ENCODE measurements at regions not wholly inside any gene's neighbourhood (a gene's known extent, or its start where the extent isn't known, plus 50 kb on each side); places are given as distances from the start of the nearest gene placed in this dataset.

DNA sequence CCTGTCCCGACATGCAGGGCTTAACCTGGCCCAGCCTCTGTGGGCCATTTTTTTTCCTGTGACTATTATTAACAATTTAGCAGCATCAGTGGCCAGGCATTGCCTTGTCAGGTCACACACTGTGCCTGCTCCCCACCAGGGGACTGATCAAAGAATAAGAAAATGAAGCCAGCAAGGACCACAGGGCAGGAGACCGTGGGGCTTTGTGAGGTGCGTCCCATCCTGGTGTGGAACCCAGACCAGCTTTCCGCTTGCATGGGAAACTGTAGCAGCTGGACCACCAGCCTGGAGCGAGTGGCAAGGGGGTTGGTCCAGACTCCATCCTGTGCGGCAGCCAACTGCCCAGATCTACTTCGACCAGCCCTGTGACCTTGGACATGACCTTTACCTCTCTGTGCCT is 218.3 kb downstream of the ANKRD60 start:
- Histone ChIP-seq H3K27ac (peak overlapping the region; percentile 93 to 97; a peak in 4 of 6 replicates), H3K4me3 (no peak overlapping the region), H3K9me3 (peaks cover 2% of the 10 kb centered on the region), H3K4me1 (peaks cover 22% of the 10 kb centered on the region), H3K4me2 (no peak overlapping the region)
- no peak for ATAC-seq
- no peak for TF ChIP-seq HEYL (CRISPR knock-in tag; IDR thresholded peaks at IDR 0.05)
- no peak for TF ChIP-seq ZNF302 (CRISPR knock-in tag; IDR thresholded peaks at IDR 0.05)
- TF ChIP-seq NFE2L2 (conservative IDR thresholded peaks at IDR 0.05; ENCODE audit: low read length) = no peak
- TF ChIP-seq MYC (IDR thresholded peaks at IDR 0.05; ENCODE audit: borderline replicate concordance, low read length) = no peak
- TF ChIP-seq HDAC2 (IDR thresholded peaks at IDR 0.05) = no peak
- TF ChIP-seq RNF2 (IDR thresholded peaks at IDR 0.05; ENCODE audit: borderline replicate concordance, low read depth) = no peak
- TF ChIP-seq HOXA7 (CRISPR knock-in tag; IDR thresholded peaks at IDR 0.05) = no peak
- no peak for TF ChIP-seq EP300 (IDR thresholded peaks at IDR 0.05)
- TF ChIP-seq RARB (CRISPR knock-in tag; IDR thresholded peaks at IDR 0.05) = no peak
- no peak for TF ChIP-seq HOXB13 (CRISPR knock-in tag; IDR thresholded peaks at IDR 0.05; ENCODE audit: low read depth)
- TF ChIP-seq BHLHE40 (IDR thresholded peaks at IDR 0.05; ENCODE audit: low read depth, low read length) = no peak
- TF ChIP-seq, protein P1, sequence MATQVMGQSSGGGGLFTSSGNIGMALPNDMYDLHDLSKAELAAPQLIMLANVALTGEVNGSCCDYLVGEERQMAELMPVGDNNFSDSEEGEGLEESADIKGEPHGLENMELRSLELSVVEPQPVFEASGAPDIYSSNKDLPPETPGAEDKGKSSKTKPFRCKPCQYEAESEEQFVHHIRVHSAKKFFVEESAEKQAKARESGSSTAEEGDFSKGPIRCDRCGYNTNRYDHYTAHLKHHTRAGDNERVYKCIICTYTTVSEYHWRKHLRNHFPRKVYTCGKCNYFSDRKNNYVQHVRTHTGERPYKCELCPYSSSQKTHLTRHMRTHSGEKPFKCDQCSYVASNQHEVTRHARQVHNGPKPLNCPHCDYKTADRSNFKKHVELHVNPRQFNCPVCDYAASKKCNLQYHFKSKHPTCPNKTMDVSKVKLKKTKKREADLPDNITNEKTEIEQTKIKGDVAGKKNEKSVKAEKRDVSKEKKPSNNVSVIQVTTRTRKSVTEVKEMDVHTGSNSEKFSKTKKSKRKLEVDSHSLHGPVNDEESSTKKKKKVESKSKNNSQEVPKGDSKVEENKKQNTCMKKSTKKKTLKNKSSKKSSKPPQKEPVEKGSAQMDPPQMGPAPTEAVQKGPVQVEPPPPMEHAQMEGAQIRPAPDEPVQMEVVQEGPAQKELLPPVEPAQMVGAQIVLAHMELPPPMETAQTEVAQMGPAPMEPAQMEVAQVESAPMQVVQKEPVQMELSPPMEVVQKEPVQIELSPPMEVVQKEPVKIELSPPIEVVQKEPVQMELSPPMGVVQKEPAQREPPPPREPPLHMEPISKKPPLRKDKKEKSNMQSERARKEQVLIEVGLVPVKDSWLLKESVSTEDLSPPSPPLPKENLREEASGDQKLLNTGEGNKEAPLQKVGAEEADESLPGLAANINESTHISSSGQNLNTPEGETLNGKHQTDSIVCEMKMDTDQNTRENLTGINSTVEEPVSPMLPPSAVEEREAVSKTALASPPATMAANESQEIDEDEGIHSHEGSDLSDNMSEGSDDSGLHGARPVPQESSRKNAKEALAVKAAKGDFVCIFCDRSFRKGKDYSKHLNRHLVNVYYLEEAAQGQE (IDR thresholded peaks at IDR 0.05) = no peak
- ChIA-PET POLR2A (no interaction called here), CTCF (no interaction called here)
- WGBS (ENCODE audit: missing lambda C conversion rate) = 91% methylated on average over 7 of the region's 7 CpGs
- no peak for DNase-seq (ENCODE audit: low read depth in 1 of 2, low spot score in 1 of 2)
- FAIRE-seq = no peak

- TF ChIP-seq NPAS2 (CRISPR knock-in tag; IDR thresholded peaks at IDR 0.05; ENCODE audit: borderline replicate concordance) (no peak), TP53 (CRISPR knock-in tag; IDR thresholded peaks at IDR 0.05) (no peak), HOXB5 (CRISPR knock-in tag; IDR thresholded peaks at IDR 0.05) (no peak), ESRRA (IDR thresholded peaks at IDR 0.05; ENCODE audit: borderline replicate concordance, low read length) (no peak), FOSB (CRISPR knock-in tag; IDR thresholded peaks at IDR 0.05) (no peak), FOSL2 (IDR thresholded peaks at IDR 0.05) (no peak), FOSL2 (CRISPR knock-in tag; IDR thresholded peaks at IDR 0.05) (no peak), HOXB13 (CRISPR knock-in tag; IDR thresholded peaks at IDR 0.05; ENCODE audit: low read depth) (no peak), EP300 (IDR thresholded peaks at IDR 0.05) (no peak), MAZ (IDR thresholded peaks at IDR 0.05; ENCODE audit: borderline replicate concordance, low read depth, low read length) (no peak), FOXS1 (CRISPR knock-in tag; IDR thresholded peaks at IDR 0.05) (no peak), PBX3 (IDR thresholded peaks at IDR 0.05) (no peak), RAD21 (conservative IDR thresholded peaks at IDR 0.05 in 1 of 2, IDR thresholded peaks at IDR 0.05 in 1 of 2) (no peak), KDM5A (IDR thresholded peaks at IDR 0.05) (no peak), KDM1A (IDR thresholded peaks at IDR 0.05; ENCODE audit: low read depth) (no peak), ELK1 (IDR thresholded peaks at IDR 0.05; ENCODE audit: low read depth, low read length) (no peak), HDAC2 (IDR thresholded peaks at IDR 0.05) (no peak), MAFK (IDR thresholded peaks at IDR 0.05; ENCODE audit: partially characterized antibody) (no peak), PHF8 (IDR thresholded peaks at IDR 0.05; ENCODE audit: borderline replicate concordance, low read depth) (no peak), CHD2 (IDR thresholded peaks at IDR 0.05; ENCODE audit: low read length, partially characterized antibody) (no peak)
- TF ChIP-seq, protein P2, sequence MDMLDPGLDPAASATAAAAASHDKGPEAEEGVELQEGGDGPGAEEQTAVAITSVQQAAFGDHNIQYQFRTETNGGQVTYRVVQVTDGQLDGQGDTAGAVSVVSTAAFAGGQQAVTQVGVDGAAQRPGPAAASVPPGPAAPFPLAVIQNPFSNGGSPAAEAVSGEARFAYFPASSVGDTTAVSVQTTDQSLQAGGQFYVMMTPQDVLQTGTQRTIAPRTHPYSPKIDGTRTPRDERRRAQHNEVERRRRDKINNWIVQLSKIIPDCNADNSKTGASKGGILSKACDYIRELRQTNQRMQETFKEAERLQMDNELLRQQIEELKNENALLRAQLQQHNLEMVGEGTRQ (IDR thresholded peaks at IDR 0.05) = no peak
- ATAC-seq = no peak
- POLR2A ChIA-PET = no interaction called here
- FAIRE-seq = no peak
- Histone ChIP-seq H3K4me2 (no peak overlapping the region), H3K27ac (peak overlapping the region in 1 of 2 experiments; percentile 93; a peak in 3 of 6 replicates), H3K4me1 (peaks cover 9% of the 10 kb centered on the region), H3K9me3 (no peaks in the 10 kb centered on the region), H3K4me3 (no peak overlapping the region)
- no peak for DNase-seq (ENCODE audit: low read depth in 1 of 2, low spot score in 1 of 2)
- CTCF ChIA-PET = interaction anchor here (2.0 kb wide), 1 partner anchor 387 kb away, joined by 6 read pairs; no protein-coding TSS in a partner anchor
- 88% methylated on average over 4 of the region's 4 CpGs for WGBS (ENCODE audit: missing lambda C conversion rate)
Measured at GRCh38 chr20:58008866-58009265, 219.6 kb downstream of the ANKRD60 start.

Data from A549 (cell line).